ENCODE measurements at regions not wholly inside any gene's neighbourhood (a gene's known extent, or its start where the extent isn't known, plus 50 kb on each side); places are given as distances from the start of the nearest gene placed in this dataset.

- Histone ChIP-seq H3K9me3 (replicated peaks in 1 of 2; ENCODE audit: control insufficient read depth in 2 of 2, insufficient read depth in 1 of 2, low read depth in 1 of 2, low read length in 2 of 2) (no peaks in the 10 kb centered on the region), H2BK12ac (ENCODE audit: low read length) (no peak overlapping the region), H3K18ac (ENCODE audit: low read length) (no peak overlapping the region), H3K14ac (ENCODE audit: low read length) (no peak overlapping the region), H4K91ac (ENCODE audit: low read depth, low read length, poor library complexity) (no peak overlapping the region), H3K23ac (ENCODE audit: low read depth, low read length, poor library complexity) (no peak overlapping the region), H3K4me3 (ENCODE audit: low read length in 2 of 2) (no peak overlapping the region), H2AK5ac (ENCODE audit: low read depth, low read length) (no peak overlapping the region), H2BK15ac (ENCODE audit: low read length) (no peak overlapping the region), H3K79me1 (ENCODE audit: low read depth, low read length) (no peaks in the 10 kb centered on the region), H2BK5ac (ENCODE audit: low read length) (no peak overlapping the region), H3K4me2 (ENCODE audit: insufficient read depth, low read length, poor library complexity, severe bottlenecking) (no peak overlapping the region), H3K9ac (ENCODE audit: low read depth, low read length, poor library complexity) (no peak overlapping the region), H3K27ac (replicated peaks; ENCODE audit: low read length) (no peak overlapping the region), H3K36me3 (replicated peaks in 1 of 2; ENCODE audit: control insufficient read depth in 2 of 2, insufficient read depth in 2 of 2, low read length in 2 of 2) (no peaks in the 10 kb centered on the region), H3K27me3 (ENCODE audit: control insufficient read depth in 3 of 3, insufficient read depth in 3 of 3, low read depth in 1 of 3, low read length in 3 of 3) (peaks cover 0 to 7% (median 0%) of the 10 kb centered on the region in 3 experiments), H2AFZ (ENCODE audit: low read length) (no peak overlapping the region), H2BK120ac (ENCODE audit: low read depth, low read length) (no peak overlapping the region), H3K4me1 (ENCODE audit: control insufficient read depth in 2 of 2, insufficient read depth in 1 of 2, low read depth in 1 of 2, low read length in 2 of 2) (peaks cover 0 to 2% of the 10 kb centered on the region in 2 donors), H4K8ac (ENCODE audit: low read depth, low read length) (no peak overlapping the region), H3K4ac (ENCODE audit: low read length) (no peak overlapping the region)
- no peak for DNase-seq (ENCODE audit: low spot score)
Measured at GRCh38 chr1:94332516-94332915, 85.7 kb upstream of the ABCD3 start.

GRCh38 chr1:94329986-94330385 lies 88.2 kb upstream of the ABCD3 start:
- Histone ChIP-seq H3K9me3 (replicated peaks in 1 of 2; ENCODE audit: control insufficient read depth in 2 of 2, insufficient read depth in 1 of 2, low read depth in 1 of 2, low read length in 2 of 2) (no peaks in the 10 kb centered on the region), H3K27ac (replicated peaks; ENCODE audit: low read length) (no peak overlapping the region), H3K36me3 (replicated peaks in 1 of 2; ENCODE audit: control insufficient read depth in 2 of 2, insufficient read depth in 2 of 2, low read length in 2 of 2) (no peaks in the 10 kb centered on the region), H2BK12ac (ENCODE audit: low read length) (no peak overlapping the region), H3K9ac (ENCODE audit: low read depth, low read length, poor library complexity) (no peak overlapping the region), H2BK120ac (ENCODE audit: low read depth, low read length) (no peak overlapping the region), H2BK15ac (ENCODE audit: low read length) (no peak overlapping the region), H4K8ac (ENCODE audit: low read depth, low read length) (no peak overlapping the region), H3K4ac (ENCODE audit: low read length) (no peak overlapping the region), H3K79me1 (ENCODE audit: low read depth, low read length) (no peaks in the 10 kb centered on the region), H4K91ac (ENCODE audit: low read depth, low read length, poor library complexity) (no peak overlapping the region), H3K4me1 (ENCODE audit: control insufficient read depth in 2 of 2, insufficient read depth in 1 of 2, low read depth in 1 of 2, low read length in 2 of 2) (peaks cover 3 to 8% of the 10 kb centered on the region in 2 donors), H3K27me3 (ENCODE audit: control insufficient read depth in 3 of 3, insufficient read depth in 3 of 3, low read depth in 1 of 3, low read length in 3 of 3) (peaks cover 0 to 10% (median 0%) of the 10 kb centered on the region in 3 experiments), H3K4me2 (ENCODE audit: insufficient read depth, low read length, poor library complexity, severe bottlenecking) (no peak overlapping the region), H3K14ac (ENCODE audit: low read length) (no peak overlapping the region), H2BK5ac (ENCODE audit: low read length) (no peak overlapping the region), H3K4me3 (ENCODE audit: low read length in 2 of 2) (no peak overlapping the region), H3K18ac (ENCODE audit: low read length) (peak overlapping the region; percentile 29), H2AFZ (ENCODE audit: low read length) (no peak overlapping the region), H2AK5ac (ENCODE audit: low read depth, low read length) (no peak overlapping the region), H3K23ac (ENCODE audit: low read depth, low read length, poor library complexity) (no peak overlapping the region)
- DNase-seq (ENCODE audit: low spot score): no peak
- no CpG with 5 or more reads among the region's 3 CpGs for WGBS, 2 donors (ENCODE audit: extremely low coverage in 2 of 2, insufficient read length in 2 of 2, insufficient replicate concordance in 1 of 2)

- Histone ChIP-seq H2AK5ac (ENCODE audit: low read depth, low read length) (no peak overlapping the region), H3K4ac (ENCODE audit: low read length) (no peak overlapping the region), H3K27me3 (ENCODE audit: control insufficient read depth in 3 of 3, insufficient read depth in 3 of 3, low read depth in 1 of 3, low read length in 3 of 3) (peaks cover 0 to 10% (median 0%) of the 10 kb centered on the region in 3 experiments), H2BK12ac (ENCODE audit: low read length) (no peak overlapping the region), H3K36me3 (replicated peaks in 1 of 2; ENCODE audit: control insufficient read depth in 2 of 2, insufficient read depth in 2 of 2, low read length in 2 of 2) (no peaks in the 10 kb centered on the region), H2BK120ac (ENCODE audit: low read depth, low read length) (no peak overlapping the region), H3K9me3 (replicated peaks in 1 of 2; ENCODE audit: control insufficient read depth in 2 of 2, insufficient read depth in 1 of 2, low read depth in 1 of 2, low read length in 2 of 2) (no peaks in the 10 kb centered on the region), H3K4me2 (ENCODE audit: insufficient read depth, low read length, poor library complexity, severe bottlenecking) (no peak overlapping the region), H2AFZ (ENCODE audit: low read length) (no peak overlapping the region), H2BK5ac (ENCODE audit: low read length) (no peak overlapping the region), H3K79me1 (ENCODE audit: low read depth, low read length) (no peaks in the 10 kb centered on the region), H4K91ac (ENCODE audit: low read depth, low read length, poor library complexity) (no peak overlapping the region), H3K23ac (ENCODE audit: low read depth, low read length, poor library complexity) (no peak overlapping the region), H2BK15ac (ENCODE audit: low read length) (no peak overlapping the region), H3K14ac (ENCODE audit: low read length) (no peak overlapping the region), H4K8ac (ENCODE audit: low read depth, low read length) (no peak overlapping the region), H3K27ac (replicated peaks; ENCODE audit: low read length) (no peak overlapping the region), H3K4me3 (ENCODE audit: low read length in 2 of 2) (no peak overlapping the region), H3K9ac (ENCODE audit: low read depth, low read length, poor library complexity) (no peak overlapping the region), H3K18ac (ENCODE audit: low read length) (no peak overlapping the region), H3K4me1 (ENCODE audit: control insufficient read depth in 2 of 2, insufficient read depth in 1 of 2, low read depth in 1 of 2, low read length in 2 of 2) (peaks cover 3 to 8% of the 10 kb centered on the region in 2 donors)
- no CpG with 5 or more reads among the region's 4 CpGs for WGBS, 2 donors (ENCODE audit: extremely low coverage in 2 of 2, insufficient read length in 2 of 2, insufficient replicate concordance in 1 of 2)
- no peak for DNase-seq (ENCODE audit: low spot score)
Measured at GRCh38 chr1:94329276-94329675, 88.9 kb upstream of the ABCD3 start.

- DNase-seq (ENCODE audit: low spot score): peak; percentile 31
- Histone ChIP-seq H3K23ac (ENCODE audit: low read depth, low read length, poor library complexity) (no peak overlapping the region), H3K79me1 (ENCODE audit: low read depth, low read length) (no peaks in the 10 kb centered on the region), H3K27ac (replicated peaks; ENCODE audit: low read length) (peak overlapping the region; percentile 13), H3K18ac (ENCODE audit: low read length) (peak overlapping the region; percentile 6), H3K27me3 (ENCODE audit: control insufficient read depth in 3 of 3, insufficient read depth in 3 of 3, low read depth in 1 of 3, low read length in 3 of 3) (peaks cover 0 to 10% (median 0%) of the 10 kb centered on the region in 3 experiments), H2AK5ac (ENCODE audit: low read depth, low read length) (no peak overlapping the region), H2BK120ac (ENCODE audit: low read depth, low read length) (no peak overlapping the region), H2AFZ (ENCODE audit: low read length) (peak overlapping the region; percentile 82), H3K4me1 (ENCODE audit: control insufficient read depth in 2 of 2, insufficient read depth in 1 of 2, low read depth in 1 of 2, low read length in 2 of 2) (peaks cover 3 to 6% of the 10 kb centered on the region in 2 donors), H4K8ac (ENCODE audit: low read depth, low read length) (no peak overlapping the region), H3K4ac (ENCODE audit: low read length) (no peak overlapping the region), H3K9ac (ENCODE audit: low read depth, low read length, poor library complexity) (no peak overlapping the region), H3K4me2 (ENCODE audit: insufficient read depth, low read length, poor library complexity, severe bottlenecking) (peak overlapping the region; percentile 41), H2BK5ac (ENCODE audit: low read length) (no peak overlapping the region), H2BK15ac (ENCODE audit: low read length) (no peak overlapping the region), H2BK12ac (ENCODE audit: low read length) (no peak overlapping the region), H3K36me3 (replicated peaks in 1 of 2; ENCODE audit: control insufficient read depth in 2 of 2, insufficient read depth in 2 of 2, low read length in 2 of 2) (no peaks in the 10 kb centered on the region), H3K9me3 (replicated peaks in 1 of 2; ENCODE audit: control insufficient read depth in 2 of 2, insufficient read depth in 1 of 2, low read depth in 1 of 2, low read length in 2 of 2) (no peaks in the 10 kb centered on the region), H3K14ac (ENCODE audit: low read length) (no peak overlapping the region), H3K4me3 (ENCODE audit: low read length in 2 of 2) (peak overlapping the region in 1 of 2 donors; percentile 6), H4K91ac (ENCODE audit: low read depth, low read length, poor library complexity) (no peak overlapping the region)
- WGBS, 2 donors (ENCODE audit: extremely low coverage in 2 of 2, insufficient read length in 2 of 2, insufficient replicate concordance in 1 of 2): no CpG with 5 or more reads among the region's 18 CpGs
Measured at GRCh38 chr1:94327001-94327690, 89.8 kb upstream of the ARHGAP29 start.

Measured in neuronal stem cell (in vitro differentiated cells).